Erythroblast (primary cell): ENCODE measurements at regions not wholly inside any gene's neighbourhood (a gene's known extent, or its start where the extent isn't known, plus 50 kb on each side); places are given as distances from the start of the nearest gene placed in this dataset.

Experiments used
- GATA1 ChIP-seq: IDR thresholded peaks from 2 replicates; pipeline ENCODE4 v1.6.1; 2011; ENCODE audit warnings: low read depth, mild to moderate bottlenecking, control low read depth, low read length, moderate library complexity
- POLR2A ChIP-seq: IDR thresholded peaks from 2 replicates; pipeline ENCODE4 v1.6.1; 2011; ENCODE audit warnings: mild to moderate bottlenecking, low read length

DNA sequence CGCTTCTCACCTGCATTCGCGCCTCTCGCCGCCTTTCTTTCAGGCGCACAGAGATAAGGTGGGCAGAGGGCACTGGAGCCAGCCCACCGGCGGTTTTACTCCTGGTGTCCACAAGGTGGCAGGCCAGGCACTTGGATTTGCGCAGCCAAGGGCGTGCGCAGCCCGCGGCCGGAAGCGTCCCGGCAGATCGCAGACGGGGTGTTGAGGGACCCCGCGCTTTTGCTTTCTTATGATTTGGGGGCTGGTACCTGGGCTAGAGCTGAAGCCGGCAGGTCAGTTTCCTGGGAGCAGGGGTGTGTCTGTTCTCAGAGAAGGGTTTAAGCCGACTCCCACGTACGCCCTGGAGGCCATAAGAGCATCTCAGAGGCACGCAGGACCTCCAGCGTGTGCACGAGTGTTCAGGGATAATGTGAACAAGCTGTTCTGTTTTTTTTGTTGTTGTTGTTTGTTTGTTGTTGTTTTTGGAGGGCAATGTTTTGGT is 305.6 kb upstream of the CXCR4 start:
- TF ChIP-seq POLR2A (no peak), GATA1 (no peak)
